H1 (cell line): ENCODE measurements at regions not wholly inside any gene's neighbourhood (a gene's known extent, or its start where the extent isn't known, plus 50 kb on each side); places are given as distances from the start of the nearest gene placed in this dataset.

Experiments
- CTCF ChIA-PET: fragments of 300-600 bp; sonication (Branson Sonifier 250); formaldehyde crosslinking; loops from one replicate; lab custom pipeline; 2021; ENCODE audit not compliant: partially characterized antibody; lab: Charles Lee
- POLR2A ChIA-PET: fragments of 300-600 bp; sonication (Branson Sonifier 250); formaldehyde crosslinking; loops from one replicate; lab custom pipeline; 2021; ENCODE audit warnings: inconsistent platforms; ENCODE audit not compliant: partially characterized antibody; lab: Charles Lee
- DNase-seq, 2 experiments: peaks; one replicate each; pipeline versions ENCODE4 v3.0.0 to v3.0.0-alpha.2; 2010 to 2022; ENCODE audit warnings: low spot score in 2 of 2, low read depth in 1 of 2, mixed read lengths in 1 of 2
- FAIRE-seq: peaks from 2 replicates; lab custom pipeline; 2011; peaks lifted over from hg19 to GRCh38; lab: Jason Lieb, UNC
- H2AFZ ChIP-seq: 2 replicates; pipeline ENCODE4 v1.8.1; 2012; ENCODE audit warnings: low read length, inconsistent platforms
- H2AK5ac ChIP-seq: 2 replicates; pipeline ENCODE4 v1.6.1; 2013; ENCODE audit warnings: low read depth, low read length
- H2BK120ac ChIP-seq: replicated peaks from 2 replicates; pipeline ENCODE3; 2013; ENCODE audit warnings: low read depth, low read length, inconsistent platforms
- H2BK12ac ChIP-seq: 2 replicates; pipeline ENCODE4 v1.6.1; 2013; ENCODE audit warnings: low read depth, low read length
- H2BK15ac ChIP-seq: 2 replicates; pipeline ENCODE4 v1.6.1; 2013; ENCODE audit warnings: low read length
- H2BK20ac ChIP-seq: 2 replicates; pipeline ENCODE4 v1.6.1; 2013; ENCODE audit warnings: low read length
- H2BK5ac ChIP-seq: 2 replicates; pipeline ENCODE4 v1.6.1; 2013; ENCODE audit warnings: low read depth, low read length
- H3K14ac ChIP-seq: 2 replicates; pipeline ENCODE4 v1.6.1; 2013; ENCODE audit warnings: inconsistent platforms; ENCODE audit not compliant: insufficient read length
- H3K18ac ChIP-seq: 2 replicates; pipeline ENCODE4 v1.6.1; 2013; ENCODE audit warnings: low read length; ENCODE audit errors: extremely low read depth
- H3K23ac ChIP-seq: 2 replicates; pipeline ENCODE4 v1.6.1; 2013; ENCODE audit warnings: inconsistent platforms; ENCODE audit not compliant: insufficient read length
- H3K23me2 ChIP-seq: 2 replicates; pipeline ENCODE4 v1.6.1; 2013; ENCODE audit warnings: low read depth, low read length
- H3K27ac ChIP-seq: 2 replicates; pipeline ENCODE4 v1.6.1; 2011; ENCODE audit warnings: low read depth, low read length, inconsistent platforms
- H3K27me3 ChIP-seq, 4 experiments: replicated peaks in 1 of 4; 1 replicate in 1 of 4; 2 replicates in 3 of 4; pipeline versions ENCODE4 v1.6.1 to v1.8.1; 2011 to 2013; ENCODE audit warnings: low read length in 3 of 4, mild to moderate bottlenecking in 3 of 4, inconsistent platforms in 2 of 4, mixed read lengths in 2 of 4, moderate library complexity in 1 of 4; ENCODE audit not compliant: control insufficient read depth in 3 of 4, insufficient read depth in 3 of 4; ENCODE audit errors: extremely low read depth in 1 of 4
- H3K36me3 ChIP-seq, 4 experiments: 2 replicates each; pipeline versions ENCODE4 v1.6.1 to v1.8.1; 2011 to 2013; ENCODE audit warnings: mild to moderate bottlenecking in 4 of 4, low read length in 3 of 4, moderate library complexity in 2 of 4, control low read depth in 1 of 4, inconsistent platforms in 1 of 4; ENCODE audit not compliant: insufficient read depth in 4 of 4, control insufficient read depth in 2 of 4
- H3K4ac ChIP-seq: replicated peaks from 2 replicates; pipeline ENCODE3; 2013; ENCODE audit warnings: low read length, low read depth, mixed read lengths, inconsistent platforms; ENCODE audit not compliant: insufficient read length
- H3K4me1 ChIP-seq, 4 experiments: replicated peaks in 1 of 4; 1 replicate in 1 of 4; 2 replicates in 3 of 4; pipeline versions ENCODE4 v1.6.1 to v1.8.1; 2011 to 2013; ENCODE audit warnings: low read length in 3 of 4, inconsistent platforms in 2 of 4, mixed read lengths in 1 of 4; ENCODE audit not compliant: insufficient read depth in 4 of 4, control insufficient read depth in 3 of 4
- H3K4me2 ChIP-seq, 2 experiments: 2 replicates each; pipeline versions ENCODE4 v1.6.1 to v1.8.1; 2011 to 2013; ENCODE audit warnings: low read depth in 2 of 2, low read length in 2 of 2, control low read depth in 1 of 2, inconsistent platforms in 1 of 2, mild to moderate bottlenecking in 1 of 2; ENCODE audit not compliant: insufficient read depth in 1 of 2
- H3K4me3 ChIP-seq, 4 experiments: fragments of 200-600, 300-600 bp in 1 of 4; sonication (generic), shearing (Covaris generic), sonication (Bioruptor Twin) in 1 of 4; 2 replicates each; pipeline versions ENCODE4 v1.5.1 to v1.8.1; 2011 to 2016; ENCODE audit warnings: low read length in 4 of 4, low read depth in 3 of 4, control low read depth in 2 of 4, inconsistent platforms in 2 of 4, mild to moderate bottlenecking in 2 of 4, mixed read lengths in 1 of 4, moderate library complexity in 1 of 4; ENCODE audit not compliant: insufficient read depth in 2 of 4; ENCODE audit errors: extremely low read depth in 1 of 4
- H3K56ac ChIP-seq: replicated peaks from 2 replicates; pipeline ENCODE3; 2013; ENCODE audit warnings: low read depth, mild to moderate bottlenecking, mixed read lengths, low read length, inconsistent platforms; ENCODE audit not compliant: insufficient read length
- H3K79me1 ChIP-seq: 2 replicates; pipeline ENCODE4 v1.6.1; 2013; ENCODE audit warnings: low read depth, low read length, control low read depth
- H3K79me2 ChIP-seq, 2 experiments: 2 replicates each; pipeline versions ENCODE4 v1.6.1 to v1.8.1; 2012 to 2013; ENCODE audit warnings: low read length in 2 of 2, mild to moderate bottlenecking in 2 of 2, inconsistent platforms in 1 of 2; ENCODE audit not compliant: insufficient read depth in 2 of 2, control insufficient read depth in 1 of 2
- H3K9ac ChIP-seq, 4 experiments: replicated peaks in 1 of 4; 1 replicate in 1 of 4; 2 replicates in 3 of 4; pipeline versions ENCODE4 v1.6.1 to v1.8.1; 2011 to 2013; ENCODE audit warnings: low read depth in 3 of 4, low read length in 3 of 4, control low read depth in 2 of 4, mild to moderate bottlenecking in 2 of 4, moderate library complexity in 2 of 4, inconsistent platforms in 1 of 4; ENCODE audit errors: extremely low read depth in 1 of 4
- H3K9me3 ChIP-seq, 2 experiments: 2 replicates each; pipeline versions ENCODE4 v1.6.1 to v1.8.1; 2012 to 2013; ENCODE audit warnings: mild to moderate bottlenecking in 2 of 2, moderate library complexity in 2 of 2, control low read depth in 1 of 2, inconsistent platforms in 1 of 2, low read depth in 1 of 2, low read length in 1 of 2, mixed read lengths in 1 of 2; ENCODE audit not compliant: insufficient read depth in 2 of 2
- H4K20me1 ChIP-seq, 2 experiments: replicated peaks in 1 of 2; 2 replicates each; pipeline versions ENCODE3 to v1.8.1; 2011 to 2013; ENCODE audit warnings: inconsistent platforms in 2 of 2, low read length in 2 of 2, mild to moderate bottlenecking in 1 of 2; ENCODE audit not compliant: insufficient read depth in 2 of 2, control insufficient read depth in 1 of 2
- H4K5ac ChIP-seq: 2 replicates; pipeline ENCODE4 v1.6.1; 2013; ENCODE audit warnings: low read length, low read depth, mixed read lengths, inconsistent platforms; ENCODE audit not compliant: insufficient read length
- H4K8ac ChIP-seq: 2 replicates; pipeline ENCODE4 v1.8.0; 2013; ENCODE audit warnings: mild to moderate bottlenecking, moderate library complexity, low read length, inconsistent platforms; ENCODE audit not compliant: insufficient read depth; ENCODE audit errors: extremely low read depth
- H4K91ac ChIP-seq: replicated peaks from 2 replicates; pipeline ENCODE3; 2013; ENCODE audit warnings: low read length, mixed read lengths, inconsistent platforms; ENCODE audit not compliant: insufficient read length
- CHD2 ChIP-seq: IDR thresholded peaks from 2 replicates; pipeline ENCODE4 v1.6.1; 2012; ENCODE audit warnings: low read length, improper control_type of control experiment
- EZH2 ChIP-seq: fragments of 200-600 bp; sonication (generic); IDR thresholded peaks from 2 replicates; pipeline ENCODE4 v1.7.1; 2012; ENCODE audit warnings: low read depth, mild to moderate bottlenecking, moderate library complexity, low read length, inconsistent platforms; ENCODE audit not compliant: severe bottlenecking
- POLR2AphosphoS5 ChIP-seq: IDR thresholded peaks from 2 replicates; pipeline ENCODE4 v1.6.1; 2011; ENCODE audit warnings: low read depth, low read length
- USF2 ChIP-seq: IDR thresholded peaks from 2 replicates; pipeline ENCODE4 v1.6.1; 2011; ENCODE audit warnings: low read length, improper control_type of control experiment
- WGBS, 2 experiments: shearing (Covaris generic) in 1 of 2; methylation state at CpG; one replicate each; pipeline versions ENCODE4 v1.1.6 to v1.1.7; 2013 to 2015; ENCODE audit warnings: low lambda C conversion rate in 2 of 2, mixed read lengths in 2 of 2, inconsistent platforms in 1 of 2, low coverage in 1 of 2, missing lambda C conversion rate in 1 of 2; ENCODE audit not compliant: insufficient replicate concordance in 2 of 2, insufficient coverage in 1 of 2, insufficient read length in 1 of 2; ENCODE audit errors: extremely low coverage in 1 of 2, missing lambda C conversion rate in 1 of 2; 5-methylcytosine and 5-hydroxymethylcytosine counted together

GRCh38 chr16:75943705-75944514 lies 217.6 kb upstream of the CPHXL start:
- Histone ChIP-seq H2BK12ac (no peak overlapping the region), H4K20me1 (no peaks in the 10 kb centered on the region), H2BK20ac (no peak overlapping the region), H3K56ac (no peak overlapping the region), H3K14ac (no peak overlapping the region), H3K4me3 (no peak overlapping the region), H3K79me1 (no peaks in the 10 kb centered on the region), H3K18ac (no peak overlapping the region), H4K91ac (no peak overlapping the region), H2BK5ac (no peak overlapping the region), H4K5ac (no peak overlapping the region), H3K4ac (no peak overlapping the region), H3K4me1 (no peaks in the 10 kb centered on the region), H3K4me2 (no peak overlapping the region), H2AK5ac (no peak overlapping the region), H3K9ac (no peak overlapping the region), H3K23me2 (no peaks in the 10 kb centered on the region), H2AFZ (no peak overlapping the region), H2BK120ac (no peak overlapping the region), H3K23ac (no peak overlapping the region), H3K36me3 (no peaks in the 10 kb centered on the region), H3K9me3 (no peaks in the 10 kb centered on the region), H3K27ac (no peak overlapping the region), H3K79me2 (no peaks in the 10 kb centered on the region), H4K8ac (no peak overlapping the region), H3K27me3 (peaks cover 0 to 7% (median 0%) of the 10 kb centered on the region in 4 experiments; a peak in 4 of 7 replicates), H2BK15ac (no peak overlapping the region)
- ChIA-PET POLR2A (no interaction called here), CTCF (no interaction called here)
- DNase-seq (no peak), FAIRE-seq (no peak)
- 86% methylated on average over 5 of the region's 6 CpGs; no CpG with 5 or more reads in 1 of the 2 experiments for WGBS, 2 experiments
- TF ChIP-seq POLR2AphosphoS5 (no peak), CHD2 (no peak), USF2 (no peak), EZH2 (no peak)
